ENCODE measurements at regions not wholly inside any gene's neighbourhood (a gene's known extent, or its start where the extent isn't known, plus 50 kb on each side); places are given as distances from the start of the nearest gene placed in this dataset.
A peak's percentile ranks its signal among the peaks of the same experiment; 100 is the strongest.
"Not testable (repeated sequence)": the region's sequence is repeated elsewhere in the genome, so short reads cannot be mapped to it uniquely, and the experiment has no call there.

DNA sequence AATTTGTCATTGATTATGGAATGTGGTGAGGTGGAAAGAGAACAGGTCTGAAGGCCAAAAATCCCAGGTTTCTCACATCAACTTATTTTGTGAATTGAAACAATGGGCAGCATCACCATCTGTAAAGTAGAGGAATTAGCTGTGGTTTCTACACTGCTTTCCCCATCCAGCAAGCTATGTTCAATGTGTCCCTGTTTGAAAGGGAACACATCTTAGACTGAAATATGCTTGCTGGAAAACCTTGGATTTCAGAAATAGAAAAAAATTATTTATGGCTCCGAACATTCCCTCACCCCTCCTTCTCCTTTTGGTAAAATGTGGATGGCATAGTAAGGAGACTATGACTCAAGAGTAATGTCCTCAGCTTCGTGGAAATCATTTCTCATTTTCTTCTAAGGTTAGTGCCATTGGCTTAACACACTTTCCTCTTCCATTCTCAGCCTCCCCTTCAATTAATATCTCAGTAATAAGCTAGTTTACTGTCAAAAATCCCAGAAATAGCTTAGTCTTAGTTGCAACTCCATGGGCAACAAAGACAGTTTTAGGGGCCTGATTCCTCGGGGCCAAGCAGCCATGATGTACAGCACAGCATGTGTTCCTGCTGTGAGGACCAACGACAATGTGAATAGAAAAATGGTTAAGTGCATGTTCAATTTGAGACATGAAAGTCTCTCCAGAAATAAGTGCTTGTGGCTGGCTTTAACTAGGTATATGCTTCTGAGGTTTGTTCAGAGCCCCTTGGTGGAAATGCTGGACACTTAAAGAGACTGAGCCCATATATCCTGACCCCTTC is 205.8 kb upstream of the SLC38A2 start:
- no peak for DNase-seq (ENCODE audit: low read depth, low spot score)
- H3K27ac ChIP-seq = peak overlapping the region; percentile 68

DNA sequence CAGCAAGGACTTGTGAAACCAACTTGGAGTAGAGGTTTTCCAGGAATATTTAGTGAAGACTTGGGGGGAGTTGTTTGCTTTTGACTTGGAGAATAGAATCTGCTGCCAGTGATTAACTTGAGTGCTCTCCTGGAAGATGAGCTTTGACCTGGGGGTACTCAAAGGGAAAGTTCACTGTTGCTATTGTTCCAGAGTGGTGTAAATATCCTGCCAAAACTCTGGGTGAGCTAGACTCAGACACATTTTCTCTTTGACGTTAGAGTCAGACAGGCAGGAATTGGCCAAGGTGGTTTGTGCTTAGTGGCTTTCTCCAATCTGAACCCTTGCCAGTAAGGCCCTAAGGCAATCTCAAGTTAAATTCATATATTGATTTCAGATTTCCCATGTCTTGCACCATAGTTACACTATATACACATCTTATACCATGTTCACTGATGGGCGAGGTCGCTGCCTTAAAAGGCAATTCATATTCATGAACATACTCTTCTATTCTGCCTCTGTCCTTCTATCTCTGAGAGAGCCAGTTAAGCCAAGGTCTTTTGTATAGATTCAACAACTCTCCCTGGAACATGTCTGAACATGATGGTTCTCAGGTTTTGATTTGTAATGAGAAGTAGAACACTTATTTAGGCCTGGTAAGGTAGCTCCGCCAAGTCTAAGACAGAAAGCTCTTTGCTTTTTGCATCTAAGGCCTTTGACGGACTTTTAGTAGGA is 204.6 kb upstream of the SLC38A2 start:
- H3K27ac ChIP-seq = peak overlapping the region; percentile 68
- DNase-seq (ENCODE audit: low read depth, low spot score) = no peak

DNA sequence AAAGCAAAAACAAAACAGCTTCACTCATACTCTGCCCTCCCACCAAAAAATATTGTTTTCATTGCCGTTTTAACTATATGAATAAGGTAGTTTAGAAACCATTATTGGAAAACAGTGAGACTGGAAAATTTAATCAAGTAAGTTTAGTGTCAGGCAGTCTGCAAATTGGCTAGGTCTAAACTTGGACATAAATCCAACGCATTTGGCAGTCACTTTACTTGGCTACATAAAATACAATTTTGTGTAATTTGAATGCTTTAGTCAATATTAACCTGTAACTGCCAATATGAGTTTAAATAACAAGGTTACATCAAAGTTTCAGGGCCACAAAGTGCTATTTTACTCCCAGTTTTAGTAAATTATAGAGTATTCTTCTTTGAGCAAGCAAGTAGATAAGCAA is 202.3 kb upstream of the SLC38A2 start:
- no peak overlapping the region for H3K27ac ChIP-seq
- DNase-seq (ENCODE audit: low read depth, low spot score) = no peak

DNA sequence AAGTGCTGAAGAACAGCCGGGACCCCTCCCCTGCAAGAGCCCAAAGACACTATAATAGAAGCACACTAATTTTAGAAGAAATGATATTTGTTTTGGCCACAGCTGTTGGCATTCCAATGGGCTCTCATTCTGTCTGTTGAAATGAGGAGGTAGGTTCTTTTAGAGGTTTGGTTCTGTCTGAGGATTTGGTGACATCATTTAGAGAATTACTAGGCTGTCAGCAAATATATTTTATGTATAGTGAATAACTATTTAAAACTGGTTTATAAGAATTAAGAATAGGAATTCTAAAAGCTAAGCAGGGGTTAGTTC is 200.7 kb upstream of the SLC38A2 start:
- DNase-seq (ENCODE audit: low read depth, low spot score) = no peak

DNA sequence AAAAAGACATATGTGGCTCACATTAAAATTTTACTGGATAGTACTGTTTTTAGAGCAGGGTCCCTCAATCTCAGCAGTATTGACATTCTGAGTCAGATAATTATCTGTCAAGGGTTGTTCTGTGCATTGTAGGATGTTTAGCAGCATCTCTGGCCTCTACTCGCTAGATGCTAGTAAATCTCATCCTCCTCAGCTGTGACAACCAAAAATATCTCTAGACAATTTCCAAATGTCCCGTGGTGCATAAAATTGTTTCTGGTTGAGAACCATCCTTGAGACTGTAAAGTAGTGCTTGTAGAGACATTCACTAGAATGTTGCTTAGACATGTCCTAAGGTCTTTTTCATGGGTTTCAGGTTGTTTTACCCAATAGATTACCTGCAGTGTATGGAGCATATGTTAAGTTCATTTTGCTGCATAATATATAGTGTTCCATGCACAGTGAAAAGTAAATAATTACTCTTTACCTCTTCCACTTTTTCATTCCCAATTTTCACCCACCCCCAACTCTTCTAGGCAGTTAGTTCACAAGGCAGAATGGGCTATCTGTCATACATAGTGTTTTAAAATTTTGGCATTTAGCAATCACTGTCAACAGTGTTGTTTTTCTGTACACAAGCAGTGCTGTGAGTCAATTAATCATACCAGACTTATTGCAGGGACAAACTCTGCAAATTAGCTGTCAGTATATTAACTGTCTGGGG is 200.2 kb upstream of the SLC38A2 start:
- H3K27ac ChIP-seq = no peak overlapping the region
- DNase-seq (ENCODE audit: low read depth, low spot score) = no peak

More for the DNA sequence above, 200.7 kb upstream of the SLC38A2 start:
- H3K27ac ChIP-seq = no peak overlapping the region

DNA sequence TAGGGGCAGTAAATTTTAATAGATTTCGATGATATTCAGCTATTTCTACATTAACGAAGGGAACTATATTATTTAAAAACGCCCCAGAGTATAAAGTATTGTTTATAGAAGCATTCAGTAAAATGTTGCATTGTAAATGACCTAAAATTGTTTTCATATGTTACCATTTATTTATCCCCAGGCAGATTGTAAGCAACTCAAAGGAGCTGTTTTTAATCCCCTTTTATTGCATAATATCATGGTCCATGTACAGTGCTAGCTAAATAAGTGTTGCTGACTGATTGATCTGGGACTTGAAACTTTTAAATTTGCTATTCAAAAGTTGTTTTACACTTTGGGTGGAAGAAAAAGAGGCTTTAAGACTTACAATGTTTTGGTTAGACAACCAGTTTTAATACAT is 199.0 kb upstream of the SLC38A2 start:
- no peak overlapping the region for H3K27ac ChIP-seq
- DNase-seq (ENCODE audit: low read depth, low spot score) = no peak

DNA sequence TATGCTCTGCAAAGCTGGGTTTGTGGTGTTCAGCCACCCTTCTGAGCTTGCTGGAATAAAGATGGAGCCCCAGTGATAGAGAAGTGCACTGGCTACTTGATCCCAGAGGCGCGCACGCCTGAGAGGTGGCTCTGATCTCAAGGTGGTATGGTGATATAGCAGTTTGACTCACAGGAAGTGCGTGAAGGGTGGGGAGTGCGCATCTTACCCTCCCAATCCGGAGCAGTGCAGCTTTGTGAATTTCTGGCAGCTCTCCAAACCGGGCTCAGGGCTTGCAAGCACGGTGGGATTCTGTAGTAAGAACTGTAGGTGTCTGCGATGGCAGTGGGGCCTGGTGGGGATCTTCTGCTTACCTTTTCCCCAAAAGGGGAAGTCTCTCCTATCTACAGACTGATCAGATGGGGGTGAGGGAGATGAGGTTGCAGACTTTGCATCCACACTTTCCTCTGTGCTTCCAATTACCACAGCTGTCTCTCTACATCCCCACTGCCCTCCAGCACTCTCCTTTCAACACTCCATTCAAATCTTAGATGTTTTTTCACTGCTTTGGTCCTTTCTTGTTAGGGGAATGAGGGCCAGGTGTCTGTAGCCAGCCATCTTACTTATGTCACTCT is 197.4 kb upstream of the SLC38A2 start:
- no peak overlapping the region for H3K27ac ChIP-seq
- no peak for DNase-seq (ENCODE audit: low read depth, low spot score)

DNA sequence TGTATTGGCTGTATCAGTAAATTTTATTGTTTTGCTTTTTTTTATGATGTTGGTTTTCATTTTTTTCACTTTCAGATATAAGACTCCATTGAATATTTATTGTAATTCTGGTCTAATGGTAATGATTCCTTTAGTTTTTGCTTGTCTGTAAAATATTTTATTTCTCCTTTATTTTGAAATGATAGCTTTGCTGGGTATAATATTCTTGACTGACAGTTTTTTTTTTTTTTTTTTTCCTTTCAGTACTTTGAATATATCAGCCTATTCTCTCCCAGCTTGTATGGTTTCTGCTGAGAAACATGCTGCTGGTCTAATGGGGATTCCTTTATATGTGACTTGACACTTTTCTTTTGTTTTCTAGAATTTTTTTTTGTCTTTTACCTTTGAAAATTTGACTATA is 195.1 kb upstream of the SLC38A2 start:
- H3K27ac ChIP-seq = no peak overlapping the region
- DNase-seq (ENCODE audit: low read depth, low spot score) = no peak

DNA sequence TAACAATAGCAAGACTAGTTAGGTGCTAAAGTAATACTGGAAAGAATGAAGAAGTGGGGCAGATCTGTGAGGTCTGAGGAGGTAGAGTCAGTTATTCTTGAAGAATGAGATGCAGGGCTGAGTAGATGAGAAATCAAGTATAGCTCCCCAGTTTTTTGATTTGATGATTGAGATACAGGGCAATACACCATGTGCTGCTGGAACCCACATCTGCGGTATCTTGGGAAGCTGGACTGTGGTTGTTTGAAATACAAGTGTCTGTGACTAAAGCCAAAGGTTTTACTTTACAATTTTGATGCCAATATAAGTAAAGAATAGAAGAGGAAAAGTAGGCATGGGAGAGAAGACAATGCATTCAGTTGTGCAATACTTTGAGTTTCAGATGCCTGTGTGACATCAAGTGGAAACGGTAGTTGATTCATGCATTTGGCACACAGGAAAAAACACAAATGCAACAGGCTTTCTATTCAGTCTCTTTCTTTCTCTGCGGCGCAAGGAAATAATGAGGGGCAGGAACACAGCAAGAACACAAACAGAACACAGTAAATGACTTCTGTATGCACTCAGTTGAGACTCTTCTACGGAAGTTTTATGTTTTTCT is 190.2 kb upstream of the SLC38A2 start:
- H3K27ac ChIP-seq = peak overlapping the region; percentile 100
- peak; percentile 91 for DNase-seq (ENCODE audit: low read depth, low spot score)

DNA sequence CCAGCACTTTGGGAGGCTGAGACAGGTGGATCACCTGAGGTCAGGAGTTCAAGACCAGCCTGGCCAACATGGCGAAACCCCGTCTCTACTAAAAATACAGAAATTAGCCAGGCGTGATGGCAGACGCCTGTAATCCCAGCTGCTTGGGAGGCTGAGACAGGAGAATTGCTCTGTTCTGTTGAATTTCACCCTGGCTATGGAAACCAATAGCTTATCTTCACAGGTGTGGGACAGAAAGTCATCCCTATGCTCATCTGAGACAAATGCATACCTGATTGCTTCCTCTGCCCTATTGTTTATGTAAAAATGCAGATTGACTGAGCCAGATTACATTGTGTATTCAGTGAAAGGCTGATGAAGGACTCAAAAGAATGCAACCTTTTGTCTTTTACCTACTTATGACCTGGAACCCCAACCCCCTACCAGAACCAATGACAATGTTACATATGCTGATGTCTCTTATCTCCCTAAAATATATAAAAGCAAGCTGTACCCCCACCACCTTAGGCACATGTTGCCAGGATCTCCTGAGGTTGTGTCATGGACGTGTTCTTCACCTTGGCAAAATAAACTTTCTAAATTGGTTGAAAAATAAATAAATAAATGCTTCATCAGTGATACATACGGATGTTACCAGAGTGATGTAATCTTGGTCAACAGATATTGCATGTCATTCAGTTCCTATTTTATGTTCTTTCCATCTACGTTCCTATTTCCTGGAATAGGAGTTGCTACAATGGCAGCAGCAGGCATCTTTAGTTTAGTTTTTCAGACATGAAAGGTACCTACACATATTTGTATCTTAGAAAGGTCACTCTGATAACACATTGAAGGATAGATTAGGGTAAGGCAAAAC is 189.4 kb upstream of the SLC38A2 start:
- peak overlapping the region; percentile 100 for H3K27ac ChIP-seq
- not testable (repeated sequence) for DNase-seq (ENCODE audit: low read depth, low spot score)

DNA sequence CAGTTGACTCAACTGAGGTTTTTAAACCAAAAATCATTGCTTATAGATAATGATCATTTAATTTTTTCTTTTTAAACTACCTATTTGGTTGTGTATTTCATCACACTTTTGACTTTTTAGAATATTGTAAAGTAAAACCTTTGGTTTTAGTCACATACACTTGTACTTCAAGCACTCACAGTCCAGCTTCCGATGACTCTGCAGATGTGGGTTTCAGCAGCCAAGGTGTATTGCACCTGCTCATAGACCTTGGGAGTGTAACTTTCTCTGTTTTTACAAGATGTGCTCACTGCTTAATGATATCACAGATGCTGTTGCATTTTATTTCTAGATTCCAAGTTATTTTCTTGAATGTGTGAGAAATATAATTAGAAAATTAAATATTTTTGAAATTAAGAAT is 188.3 kb upstream of the SLC38A2 start:
- no peak for DNase-seq (ENCODE audit: low read depth, low spot score)
- peak overlapping the region; percentile 100 for H3K27ac ChIP-seq

DNA sequence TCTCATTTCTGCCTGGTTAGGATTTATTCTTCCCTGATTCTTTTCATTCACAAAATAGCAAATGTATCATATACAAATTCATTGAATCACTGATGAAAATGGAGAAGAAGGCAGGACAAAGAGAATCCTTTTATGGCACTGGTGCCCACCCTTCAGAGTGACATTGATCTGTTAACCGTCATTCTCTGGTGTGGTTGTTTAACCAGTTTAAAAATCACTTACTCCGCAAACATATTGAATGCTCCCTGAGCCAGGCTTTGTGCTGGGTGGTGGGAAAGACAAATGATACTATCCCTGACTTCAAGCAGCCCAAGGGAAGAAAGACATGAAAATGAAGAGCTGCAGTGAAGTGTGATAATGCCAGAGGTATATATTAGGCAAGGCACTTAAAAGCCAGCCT is 187.5 kb upstream of the SLC38A2 start:
- peak overlapping the region; percentile 100 for H3K27ac ChIP-seq
- DNase-seq (ENCODE audit: low read depth, low spot score) = no peak

DNA sequence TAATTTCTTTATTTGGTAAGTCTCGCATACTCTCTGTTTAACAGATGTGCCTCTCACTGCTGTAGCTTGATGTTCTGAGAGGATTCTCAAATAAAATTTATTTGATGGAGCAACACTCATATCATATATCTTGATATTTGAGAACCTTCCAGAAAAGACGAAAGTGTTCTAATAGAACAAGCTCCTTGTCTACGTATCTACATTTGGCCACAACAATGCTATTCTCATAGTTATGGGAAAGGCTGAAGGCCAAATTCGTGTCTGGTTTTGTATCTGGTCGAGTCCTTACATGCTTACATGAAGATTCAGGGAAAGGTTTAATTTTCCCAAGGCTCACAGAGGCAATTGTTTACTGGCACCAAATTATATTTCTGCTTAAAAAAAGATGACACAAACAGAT is 186.7 kb upstream of the SLC38A2 start:
- H3K27ac ChIP-seq = peak overlapping the region; percentile 100
- peak; percentile 96 for DNase-seq (ENCODE audit: low read depth, low spot score)

DNA sequence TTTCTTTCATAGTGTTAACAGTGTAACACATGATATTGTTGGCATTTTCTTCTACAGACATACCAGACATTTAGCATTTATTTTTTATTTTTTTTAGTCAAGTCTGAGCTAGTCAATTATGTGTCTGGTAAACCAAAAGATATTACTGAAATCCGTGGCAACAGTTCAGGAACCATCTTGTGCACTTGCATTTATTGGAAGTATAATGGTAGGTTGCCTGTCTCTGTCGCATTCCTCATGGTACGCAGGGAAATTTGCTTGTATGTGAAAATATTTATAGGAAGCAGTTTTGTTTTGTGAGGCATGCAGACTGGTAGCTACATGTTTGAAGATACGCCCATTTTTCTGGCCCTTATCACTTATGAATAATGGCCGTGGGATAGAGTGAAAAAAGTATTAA is 186.1 kb upstream of the SLC38A2 start:
- peak; percentile 72 for DNase-seq (ENCODE audit: low read depth, low spot score)
- peak overlapping the region; percentile 100 for H3K27ac ChIP-seq

DNA sequence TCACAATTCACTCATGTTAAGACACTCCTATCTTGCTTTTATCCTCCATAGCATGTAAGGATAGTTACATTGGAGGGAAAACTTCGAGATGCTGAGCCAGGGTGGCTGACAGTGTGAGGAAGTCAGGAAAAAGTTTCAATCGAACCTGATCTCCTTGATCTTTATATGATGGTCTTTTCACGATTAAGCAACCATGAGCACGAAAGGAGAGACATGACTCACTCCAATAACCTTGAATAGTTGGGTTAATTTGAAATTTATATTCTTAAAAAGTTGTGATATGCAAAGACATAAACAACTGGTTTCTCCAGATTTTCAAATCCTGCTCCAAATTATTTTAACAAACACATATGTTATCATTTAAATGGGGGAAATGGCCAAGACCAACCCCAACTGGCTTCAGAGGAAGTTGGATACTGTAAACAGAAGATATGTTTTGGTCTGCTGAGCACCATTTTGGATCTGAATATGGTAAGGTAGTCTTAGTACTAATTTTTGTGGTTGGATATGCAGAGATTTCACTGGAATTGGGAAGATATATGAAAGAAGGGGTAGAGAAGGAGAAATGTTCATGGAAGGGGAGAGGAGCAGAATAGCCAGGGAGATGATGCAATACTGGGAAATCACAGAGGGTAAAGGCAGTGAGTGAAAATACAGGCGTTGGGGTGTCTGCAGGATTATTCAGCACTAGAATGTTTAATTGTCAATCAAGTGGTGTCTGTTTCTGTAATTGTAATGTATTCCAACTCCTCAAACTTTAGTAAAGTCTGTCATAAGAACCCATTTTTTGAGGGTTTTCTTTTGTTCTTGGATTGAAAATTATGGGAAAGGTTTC is 185.2 kb upstream of the SLC38A2 start:
- peak overlapping the region; percentile 100 for H3K27ac ChIP-seq
- DNase-seq (ENCODE audit: low read depth, low spot score) = no peak

DNA sequence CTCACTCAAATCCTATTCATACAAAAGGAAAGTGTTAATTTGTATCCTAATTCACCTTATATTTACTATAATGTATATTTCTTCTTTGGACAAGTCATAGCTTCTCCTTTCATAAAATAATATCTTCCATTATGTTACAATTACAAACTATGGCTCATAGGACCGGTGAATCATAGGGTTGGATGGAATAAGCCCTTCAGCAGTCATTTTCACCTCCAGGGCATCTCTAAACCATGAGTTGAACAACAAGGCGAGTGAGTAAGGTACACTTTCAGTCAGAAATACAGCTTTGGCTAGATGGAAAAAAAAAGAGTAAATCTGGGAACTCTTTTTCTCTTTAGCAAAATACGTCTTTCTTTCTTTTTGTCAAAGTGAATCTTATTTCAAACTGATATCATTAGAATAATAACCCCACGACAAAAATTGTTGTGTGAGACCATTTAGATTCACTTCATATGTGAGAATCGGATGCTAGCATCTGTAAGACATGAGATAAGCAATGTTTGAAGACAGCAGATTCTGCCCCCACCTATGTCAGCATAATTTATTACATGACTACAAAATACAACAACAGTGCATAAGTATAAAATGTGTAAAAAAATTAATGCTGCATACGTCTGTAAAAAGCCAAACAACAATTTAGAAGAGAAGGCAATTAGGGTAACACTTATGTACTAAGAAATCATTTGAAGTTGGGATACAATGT is 184.4 kb upstream of the SLC38A2 start:
- H3K27ac ChIP-seq = peak overlapping the region; percentile 100

DNA sequence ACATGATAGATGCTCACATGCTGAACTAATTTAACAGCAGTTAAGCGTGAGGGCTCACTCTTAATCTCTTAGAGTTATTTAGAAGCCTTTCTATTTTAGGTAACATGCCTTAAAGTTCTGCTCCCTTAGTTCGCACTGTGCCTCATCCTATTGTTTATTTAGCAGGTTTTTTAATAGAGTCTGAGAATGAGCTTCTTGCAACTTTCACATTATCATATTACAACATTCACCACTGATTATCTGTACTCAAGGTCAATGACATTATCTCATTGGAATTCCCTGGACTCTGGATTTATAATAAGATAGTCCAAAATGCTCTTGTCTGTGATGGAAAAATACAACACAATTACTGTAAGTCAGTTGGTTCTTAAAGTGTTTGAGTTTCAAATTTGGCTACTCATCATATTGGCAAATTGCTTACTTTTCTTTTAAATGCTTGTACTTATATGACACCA is 183.6 kb upstream of the SLC38A2 start:
- peak; percentile 72 for DNase-seq (ENCODE audit: low read depth, low spot score)
- peak overlapping the region; percentile 100 for H3K27ac ChIP-seq

More for the DNA sequence above, 184.4 kb upstream of the SLC38A2 start:
- DNase-seq (ENCODE audit: low read depth, low spot score) = peak; percentile 94

DNA sequence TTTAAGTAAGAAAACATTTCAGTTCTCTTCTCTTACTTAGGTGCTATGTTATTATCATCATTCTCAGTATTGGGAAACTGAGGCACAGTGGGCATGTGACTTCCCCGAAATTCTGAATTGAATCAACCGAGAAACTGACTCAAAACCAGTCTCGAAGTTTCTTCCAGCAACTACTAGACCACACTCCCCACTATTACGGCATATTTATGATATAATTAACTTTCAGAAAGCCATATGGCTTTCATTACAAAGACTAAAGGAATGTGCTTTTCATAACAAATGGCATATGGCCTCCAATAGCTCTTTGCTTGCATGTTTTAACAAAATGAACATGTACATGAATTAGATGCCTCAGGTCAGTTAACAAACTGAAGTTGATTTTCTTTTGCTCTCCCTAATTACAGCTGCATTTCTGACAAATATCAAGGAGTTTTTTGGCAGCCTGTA is 182.9 kb upstream of the SLC38A2 start:
- peak overlapping the region; percentile 100 for H3K27ac ChIP-seq
- DNase-seq (ENCODE audit: low read depth, low spot score) = no peak
